Jurkat, Clone E6-1 (cell line): ENCODE measurements at regions not wholly inside any gene's neighbourhood (a gene's known extent, or its start where the extent isn't known, plus 50 kb on each side); places are given as distances from the start of the nearest gene placed in this dataset.

Source experiments
- DNase-seq: peaks from one replicate; pipeline ENCODE4 v3.0.0-alpha.2; 2011; ENCODE audit warnings: low read depth, low spot score
- H3K4me3 ChIP-seq: 2 replicates; pipeline ENCODE4 v1.5.1; 2011; ENCODE audit warnings: mild to moderate bottlenecking, low read length, control low read depth, moderate library complexity

DNA sequence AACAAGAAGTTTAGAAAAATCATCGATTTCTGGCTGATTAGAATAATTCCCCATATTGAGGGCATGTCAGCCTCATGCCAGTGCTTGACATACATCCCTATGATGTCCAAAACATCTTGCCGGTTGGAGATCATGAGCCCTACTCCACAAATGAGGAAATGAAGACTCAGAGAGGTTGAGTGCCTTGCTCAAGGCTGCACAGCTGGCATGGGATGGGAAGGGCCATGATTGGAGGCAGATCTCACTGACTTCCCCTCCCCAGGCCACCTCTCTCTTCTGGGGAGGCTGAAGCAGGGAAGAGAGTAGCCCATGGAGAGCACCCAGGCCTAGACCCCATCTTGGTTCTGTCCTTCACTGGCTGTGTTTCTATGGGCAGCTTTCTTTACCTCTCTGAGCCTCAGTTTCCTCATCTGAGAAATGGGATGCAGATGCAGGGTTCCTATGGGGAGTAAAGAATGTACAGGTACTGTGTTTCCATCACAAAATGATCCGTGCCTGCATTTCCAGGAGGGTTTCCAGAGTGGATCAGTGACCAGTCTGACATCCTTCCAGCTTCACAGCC lies 145.7 kb downstream of the SYF2 start:
- H3K4me3 ChIP-seq, result no peak overlapping the region
- no peak for DNase-seq

DNA sequence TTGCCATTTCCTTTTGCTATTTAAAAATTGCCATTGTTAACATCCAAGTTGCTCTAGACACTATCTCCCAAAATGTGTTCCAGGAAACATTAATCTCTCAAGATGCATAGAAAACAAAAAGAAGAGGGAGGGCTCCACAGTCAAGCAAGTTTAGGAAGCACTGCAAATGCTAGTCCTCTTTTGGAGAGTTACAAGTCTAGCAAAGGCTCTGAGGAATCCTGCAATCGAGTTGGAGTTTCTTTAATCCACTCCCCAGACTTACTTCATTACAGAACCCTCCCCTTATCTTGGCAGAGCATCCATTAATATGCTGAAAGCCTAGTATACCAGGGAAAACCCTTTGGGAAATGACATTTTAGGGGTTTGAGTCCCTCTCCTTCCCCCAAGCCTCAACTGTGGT lies 147.9 kb downstream of the SYF2 start:
- no peak for DNase-seq

GRCh38 chr1:25083481-25084345 lies 148.6 kb downstream of the SYF2 start:
- H3K4me3 ChIP-seq, result no peak overlapping the region
- DNase-seq, result no peak

More for the DNA sequence above, 147.9 kb downstream of the SYF2 start:
- H3K4me3 ChIP-seq, result no peak overlapping the region

DNA sequence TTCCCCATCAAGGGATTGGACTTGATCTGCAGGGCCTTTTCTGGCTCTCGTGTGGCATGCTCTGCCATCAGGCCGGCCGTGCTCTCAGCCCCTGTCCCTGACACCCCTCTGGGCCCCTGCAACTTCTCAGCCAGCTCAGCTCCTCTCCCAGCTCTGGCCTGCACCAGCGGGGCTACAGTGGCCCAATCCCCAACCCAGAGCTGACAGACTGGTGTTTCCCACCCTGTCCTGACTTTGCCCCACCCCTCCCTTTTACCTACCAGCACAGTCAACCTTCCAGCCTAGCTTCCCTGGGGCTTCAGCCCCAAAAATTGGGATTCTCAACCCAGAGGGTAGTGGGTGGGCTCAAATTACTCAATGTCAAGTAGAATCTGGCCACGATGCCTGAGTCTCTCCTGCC lies 149.3 kb downstream of the SYF2 start:
- no peak for DNase-seq
- H3K4me3 ChIP-seq, result no peak overlapping the region

DNA sequence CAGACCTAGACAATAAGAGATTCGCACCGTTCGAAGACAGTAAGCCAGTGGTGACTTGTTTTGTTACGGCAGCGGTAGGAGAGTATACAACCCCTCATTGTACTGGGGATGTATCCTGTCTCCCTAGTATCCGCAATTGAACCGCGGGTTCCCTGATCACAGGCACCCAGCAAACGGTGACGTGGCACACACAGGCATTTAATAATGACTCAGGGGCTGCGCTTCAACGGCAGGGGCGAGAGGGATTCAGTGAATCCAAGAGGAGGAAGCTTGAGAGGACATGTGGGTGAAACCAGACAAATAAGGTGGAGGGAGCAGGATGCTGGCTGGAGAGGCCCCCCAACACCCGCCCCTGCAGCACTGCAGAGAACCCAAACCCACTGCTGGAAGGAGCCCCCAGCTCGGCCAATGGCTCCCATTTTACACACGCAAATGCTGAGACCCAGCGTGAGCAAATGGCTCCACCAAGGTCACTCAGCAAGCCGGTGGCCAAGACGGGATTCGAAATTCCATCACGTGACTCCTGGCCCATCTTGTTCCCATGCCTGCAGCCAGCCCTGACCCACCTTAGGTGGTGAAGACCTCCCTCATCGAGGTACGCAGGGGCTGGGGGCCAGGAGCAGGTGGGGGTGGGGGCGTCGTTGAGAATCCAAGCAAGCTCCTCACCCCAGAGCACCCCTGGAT lies 149.9 kb downstream of the SYF2 start:
- no peak for DNase-seq
- H3K4me3 ChIP-seq, result no peak overlapping the region

DNA sequence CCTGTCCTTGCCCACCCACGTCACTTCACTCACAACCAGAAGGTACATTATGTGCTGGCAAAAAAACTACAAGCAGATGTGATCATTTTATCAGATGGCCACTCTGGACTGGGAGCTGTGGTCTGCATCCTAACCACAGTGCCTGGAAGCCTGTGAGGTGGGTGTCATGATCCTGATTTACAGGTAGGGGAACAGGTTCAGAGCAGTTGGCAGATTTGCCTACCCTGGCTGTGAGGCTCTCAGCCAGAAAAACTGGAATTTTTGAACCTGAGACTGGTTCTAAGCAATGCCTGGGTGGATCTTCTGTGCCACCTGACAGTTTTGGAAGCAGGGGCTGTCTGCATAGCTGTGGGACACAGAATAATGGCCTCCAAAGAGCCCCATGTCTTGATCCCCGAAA lies 150.8 kb downstream of the SYF2 start:
- no peak overlapping the region for H3K4me3 ChIP-seq
- no peak for DNase-seq

DNA sequence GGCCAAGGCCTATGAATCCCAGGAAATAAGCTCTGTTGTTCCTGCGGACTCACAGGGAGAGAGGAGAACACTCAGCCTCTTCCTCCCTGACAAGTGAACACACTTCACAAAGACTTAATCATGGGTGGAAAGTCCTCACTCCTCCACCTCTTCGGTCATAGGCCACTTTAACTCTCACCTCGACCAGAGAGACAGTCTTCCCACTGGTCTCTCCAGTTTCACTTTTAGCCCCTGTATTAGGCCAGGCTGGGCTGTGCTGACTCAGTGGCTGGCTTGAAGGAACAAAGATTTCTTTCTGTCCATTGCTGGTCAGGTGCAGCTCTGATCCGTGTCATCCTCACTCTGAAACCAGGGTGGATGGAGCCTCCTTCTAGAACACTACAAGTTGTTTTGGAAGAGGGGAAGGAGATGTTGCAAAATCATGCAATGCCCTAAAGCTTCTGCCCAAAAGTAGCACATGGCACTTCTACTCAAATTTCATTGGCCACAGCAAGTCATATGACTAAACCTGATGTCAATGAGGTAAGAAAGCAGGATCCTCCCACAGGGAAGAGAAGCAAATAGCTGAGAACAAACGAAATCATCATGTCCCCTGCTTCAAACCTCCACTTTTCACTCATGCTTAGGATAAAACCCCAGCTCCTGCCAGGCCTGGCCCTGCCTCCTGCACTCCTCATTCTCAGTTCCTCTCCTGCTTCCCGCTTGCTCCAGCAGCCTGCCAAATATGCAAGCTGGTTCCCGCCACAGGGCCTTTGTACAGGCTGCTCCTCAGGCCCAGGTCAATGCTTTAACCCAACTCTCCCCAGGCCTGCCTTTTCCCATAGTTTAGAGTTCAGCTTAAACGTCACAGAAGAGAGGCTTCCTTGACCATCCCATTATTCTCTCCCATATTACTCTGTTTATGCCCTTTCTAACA lies 150.5 kb upstream of the RUNX3 start:
- H3K4me3 ChIP-seq, result no peak overlapping the region
- no peak for DNase-seq

DNA sequence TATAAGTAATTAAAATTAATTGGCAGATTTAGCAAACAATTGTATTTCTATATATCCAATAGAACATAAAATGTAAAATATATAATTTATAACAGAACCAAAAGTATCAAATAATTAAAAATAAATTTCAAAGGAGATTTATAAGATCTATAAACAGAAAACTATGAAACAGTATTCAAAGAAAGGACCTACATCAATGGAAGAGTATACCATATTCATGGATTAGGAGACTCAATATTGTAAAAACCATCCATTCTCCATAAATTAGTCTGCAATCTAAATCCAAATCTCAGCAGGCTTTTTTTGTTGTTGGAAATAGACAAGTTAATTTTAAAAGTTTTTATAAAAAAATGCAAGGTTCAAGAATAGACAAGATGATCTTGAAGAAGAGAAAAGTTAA lies 149.0 kb upstream of the RUNX3 start:
- no peak for DNase-seq
- H3K4me3 ChIP-seq, result no peak overlapping the region

DNA sequence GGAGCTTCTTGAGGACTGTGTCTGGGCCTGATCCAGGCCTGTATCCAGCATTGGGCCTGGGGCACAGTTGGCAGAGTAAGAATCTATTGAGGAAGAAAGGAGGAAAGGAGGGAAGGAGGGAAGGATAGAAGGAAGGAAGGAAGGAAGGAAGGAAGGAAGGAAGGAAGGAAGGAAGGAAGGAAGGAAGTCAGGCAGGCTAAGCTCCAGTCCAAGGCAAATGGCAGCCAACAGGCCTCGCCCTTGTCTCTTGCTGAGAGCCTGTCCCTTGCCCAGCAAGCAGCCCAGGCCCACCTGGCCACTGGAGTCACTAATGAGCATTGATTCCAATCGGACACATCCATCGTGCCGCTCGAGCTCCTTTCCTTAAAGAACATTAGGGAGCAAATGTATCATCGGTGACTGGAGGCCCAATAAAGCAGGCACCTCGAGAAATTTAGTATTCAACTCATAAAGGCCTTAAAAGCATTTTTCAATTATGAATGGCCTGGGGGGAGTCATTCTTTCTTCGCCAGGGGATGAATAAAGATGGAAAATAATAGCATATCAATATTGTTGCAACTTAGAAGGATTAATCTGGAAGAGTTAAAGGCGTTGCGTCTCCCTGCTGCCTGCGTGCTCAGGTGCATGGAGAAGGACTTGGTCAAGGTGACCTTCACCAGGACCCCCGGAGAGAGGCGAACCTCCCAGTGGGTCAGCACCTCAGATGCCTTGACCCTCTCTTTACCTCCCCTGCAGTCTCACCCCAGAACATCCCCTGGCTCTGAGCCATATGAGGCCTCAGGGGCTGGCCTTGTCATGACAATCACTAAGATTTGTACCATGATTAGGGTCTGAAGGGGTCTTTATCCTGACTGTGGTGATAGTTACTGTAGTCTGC lies 144.5 kb upstream of the RUNX3 start:
- no peak for DNase-seq
- H3K4me3 ChIP-seq, result no peak overlapping the region

GRCh38 chr1:25073640-25074270 lies 143.7 kb upstream of the RUNX3 start:
- no peak for DNase-seq
- no peak overlapping the region for H3K4me3 ChIP-seq

DNA sequence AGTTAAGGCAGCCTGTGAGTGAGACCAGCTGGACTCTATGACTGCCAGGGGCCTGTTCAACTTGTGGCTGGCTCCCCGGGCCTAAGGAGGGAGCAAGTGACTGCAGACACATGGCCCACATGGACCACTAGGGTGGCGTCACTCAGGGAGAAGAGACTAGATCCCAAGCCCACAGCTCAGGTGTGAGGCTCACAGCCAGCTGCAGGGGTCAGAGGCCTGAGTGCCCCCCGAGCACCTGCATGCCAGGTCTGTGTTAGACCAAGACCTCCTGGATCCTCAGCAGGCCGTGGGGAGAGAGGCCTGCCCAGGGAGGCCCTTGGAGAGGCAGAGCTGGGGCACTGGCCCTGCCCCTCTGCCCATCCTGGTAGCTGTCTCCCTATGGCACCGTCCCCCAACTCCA lies 142.4 kb upstream of the RUNX3 start:
- DNase-seq, result no peak
- no peak overlapping the region for H3K4me3 ChIP-seq

- peak; percentile 12 for DNase-seq
- no peak overlapping the region for H3K4me3 ChIP-seq
Observed at GRCh38 chr1:25068829-25069228, 138.8 kb upstream of the RUNX3 start.

DNA sequence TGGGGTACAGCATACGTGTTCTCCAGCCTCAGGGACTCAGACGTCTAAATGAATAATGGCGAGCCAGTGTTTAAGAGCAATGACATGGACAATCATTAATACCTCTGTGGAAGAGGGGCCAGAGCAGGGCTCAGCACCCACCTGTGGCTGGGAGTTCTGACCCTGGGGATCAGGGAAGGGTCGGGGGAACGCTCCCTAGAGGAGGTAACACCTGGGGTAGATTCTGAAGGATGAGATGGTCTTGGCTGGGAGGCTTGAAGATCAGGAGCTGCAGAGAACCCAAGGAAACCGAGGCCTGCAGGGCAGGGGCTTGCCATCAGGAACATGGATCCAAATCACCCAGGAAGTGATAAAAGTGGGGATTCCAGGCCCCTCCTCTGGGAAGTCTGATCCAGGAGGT lies 138.2 kb upstream of the RUNX3 start:
- no peak overlapping the region for H3K4me3 ChIP-seq
- DNase-seq, result no peak

DNA sequence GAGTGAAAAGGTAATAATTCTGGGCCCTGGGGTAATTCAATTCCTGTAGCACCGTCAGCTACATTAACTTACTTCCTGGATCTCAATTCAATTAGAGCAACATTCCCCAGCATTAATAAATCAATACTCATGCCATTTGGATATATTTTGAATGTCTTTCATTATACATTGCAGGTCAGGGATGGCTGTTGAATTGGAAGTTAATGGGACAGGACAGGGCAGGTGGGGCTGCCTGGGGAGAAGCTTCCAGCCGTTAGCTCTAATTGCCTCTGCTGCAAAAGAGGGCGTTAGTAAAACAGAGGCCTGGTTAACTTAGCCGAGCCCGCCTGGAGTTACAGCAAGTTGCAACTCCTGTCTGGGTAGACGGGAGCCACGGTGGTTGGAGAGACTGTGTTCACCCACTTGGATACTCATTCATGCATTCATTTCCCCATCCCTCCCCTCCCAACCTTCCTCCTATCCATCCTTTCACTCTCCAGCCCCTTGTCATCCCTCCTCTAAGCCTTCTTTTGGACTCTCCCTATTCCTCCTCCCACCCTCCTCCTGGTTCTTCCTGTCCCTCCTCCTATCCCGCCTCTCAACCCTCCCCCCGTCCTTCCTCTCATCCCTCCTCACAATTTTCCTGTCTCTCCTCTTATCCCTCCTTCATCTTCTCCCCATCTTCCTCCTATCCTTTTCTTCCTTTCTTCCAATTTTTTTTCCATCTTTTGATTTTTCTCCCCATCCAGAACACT lies 137.6 kb upstream of the RUNX3 start:
- H3K4me3 ChIP-seq, result no peak overlapping the region
- no peak for DNase-seq

DNA sequence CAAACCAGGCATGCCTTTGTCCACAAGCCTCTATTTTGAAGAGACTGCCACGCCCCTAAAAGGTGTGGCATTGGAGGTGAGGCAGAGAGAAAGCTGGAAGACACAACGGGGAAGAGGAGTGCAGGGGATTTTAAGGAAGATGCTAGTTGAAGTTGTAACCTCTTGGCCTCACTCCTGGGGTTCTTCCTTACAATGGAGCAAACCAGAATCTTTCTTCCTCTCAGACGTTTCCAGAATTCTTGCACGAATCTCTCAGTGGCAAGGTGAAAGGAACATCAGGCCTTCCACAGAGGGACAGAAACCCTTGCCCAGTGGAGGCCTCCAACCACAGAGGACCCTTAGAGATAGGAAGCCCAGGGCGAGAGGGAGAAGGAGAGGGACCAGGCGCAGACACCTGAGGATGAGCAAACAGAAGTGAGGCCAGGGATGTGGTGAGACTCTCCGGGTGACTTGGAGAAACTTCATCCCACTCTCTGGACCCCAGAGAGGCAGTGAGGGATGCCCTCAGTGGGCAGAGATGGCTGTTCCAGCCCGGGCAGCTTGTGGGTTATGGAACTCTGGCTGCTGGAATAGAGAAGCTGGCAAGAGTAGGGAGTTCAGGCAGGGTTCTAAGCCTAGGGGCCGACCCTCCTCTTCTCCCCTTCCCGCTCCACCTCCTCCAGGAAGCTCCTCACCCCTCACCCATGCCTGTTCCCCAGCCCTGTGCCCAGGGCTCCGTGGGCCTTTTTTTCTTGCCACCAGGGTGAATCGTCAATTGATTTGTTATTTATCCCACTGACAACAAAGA lies 136.8 kb upstream of the RUNX3 start:
- no peak for DNase-seq
- H3K4me3 ChIP-seq, result no peak overlapping the region

DNA sequence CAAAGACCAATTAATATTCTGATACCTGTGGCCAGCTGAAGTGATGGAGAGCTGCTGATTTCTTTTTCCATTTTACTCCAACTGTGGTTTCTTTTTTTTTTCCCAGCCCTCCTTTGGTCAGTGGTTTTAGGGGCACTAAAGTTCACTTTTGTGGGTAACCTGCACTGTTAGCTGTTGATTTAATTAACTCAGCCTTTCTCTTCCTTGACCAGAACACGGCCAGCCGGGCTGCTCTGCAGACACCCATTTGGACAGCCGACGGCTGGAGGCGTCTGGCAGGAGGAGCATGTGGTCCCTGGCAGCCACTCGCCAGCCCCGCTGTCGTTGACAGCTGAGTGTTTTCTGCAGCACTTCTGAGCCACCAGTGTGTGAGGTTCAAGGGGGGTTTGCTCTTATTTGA lies 136.2 kb upstream of the RUNX3 start:
- no peak for DNase-seq
- H3K4me3 ChIP-seq, result no peak overlapping the region

DNA sequence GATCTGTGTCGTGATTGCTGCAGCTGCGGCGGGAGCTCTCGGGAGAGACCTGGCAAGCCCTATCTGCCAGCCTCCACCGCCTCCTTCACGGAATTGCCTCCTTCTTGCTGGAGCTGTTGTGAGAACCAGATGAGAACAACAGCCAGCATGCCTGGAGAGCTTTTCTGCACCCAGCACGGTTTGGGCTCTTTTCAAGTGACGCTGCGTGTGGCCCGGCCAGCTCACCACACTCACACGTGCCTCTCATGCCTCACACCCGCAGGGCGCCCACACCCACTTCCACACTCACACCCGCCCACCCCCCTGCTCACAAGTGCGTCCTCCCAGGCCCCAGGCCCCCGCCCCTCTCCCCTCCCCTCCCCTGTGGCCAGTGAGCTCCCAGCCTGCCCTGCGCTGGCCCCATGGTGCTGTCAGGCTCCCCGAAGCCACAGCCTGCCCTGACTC lies 135.7 kb upstream of the RUNX3 start:
- no peak for DNase-seq
- no peak overlapping the region for H3K4me3 ChIP-seq
